Endothelial cell (in vitro differentiated cells): ENCODE measurements at regions not wholly inside any gene's neighbourhood (a gene's known extent, or its start where the extent isn't known, plus 50 kb on each side); places are given as distances from the start of the nearest gene placed in this dataset.

Experiments
- DNase-seq: peaks from one replicate; pipeline ENCODE4 v3.0.0; 2021; ENCODE audit warnings: low spot score
- H3K27ac Mint-ChIP-seq: one replicate; pipeline ENCODE4 v1.8.0; 2021; ENCODE audit warnings: mixed read lengths, inconsistent platforms; ENCODE audit not compliant: unreplicated experiment
- H3K27me3 Mint-ChIP-seq: one replicate; pipeline ENCODE4 v1.8.0; 2021; ENCODE audit warnings: mild to moderate bottlenecking, moderate library complexity, mixed read lengths, inconsistent platforms; ENCODE audit not compliant: unreplicated experiment
- H3K36me3 Mint-ChIP-seq: one replicate; pipeline ENCODE4 v1.8.0; 2021; ENCODE audit warnings: mild to moderate bottlenecking, low read depth, mixed read lengths, inconsistent platforms; ENCODE audit not compliant: unreplicated experiment
- H3K4me1 Mint-ChIP-seq: one replicate; pipeline ENCODE4 v1.8.0; 2021; ENCODE audit warnings: mild to moderate bottlenecking, mixed read lengths, inconsistent platforms; ENCODE audit not compliant: unreplicated experiment
- H3K4me3 Mint-ChIP-seq: one replicate; pipeline ENCODE4 v1.8.0; 2021; ENCODE audit warnings: mild to moderate bottlenecking, mixed read lengths, inconsistent platforms; ENCODE audit not compliant: unreplicated experiment
- H3K9me3 Mint-ChIP-seq: one replicate; pipeline ENCODE4 v1.8.0; 2021; ENCODE audit warnings: mixed read lengths, inconsistent platforms; ENCODE audit not compliant: unreplicated experiment
- CTCF ChIP-seq: fragments of 200-600 bp; sonication (generic); IDR thresholded peaks from one replicate; pipeline ENCODE4 v1.5.0; 2021; ENCODE audit warnings: antibody characterized with exemption; ENCODE audit not compliant: unreplicated experiment

GRCh38 chr9:93826209-93826608 is 128.9 kb downstream of the BARX1 start:
- Mint-ChIP-seq H3K27me3 (peaks cover 10% of the 10 kb centered on the region), H3K4me1 (peaks cover 2% of the 10 kb centered on the region), H3K4me3 (no peak overlapping the region), H3K9me3 (no peaks in the 10 kb centered on the region), H3K27ac (no peak overlapping the region), H3K36me3 (peaks cover 7% of the 10 kb centered on the region)
- peak; percentile 75 for TF ChIP-seq CTCF
- peak; percentile 42 for DNase-seq

GRCh38 chr9:93825348-93826115 is 129.6 kb downstream of the BARX1 start:
- H3K4me3 Mint-ChIP-seq = no peak overlapping the region
- no peaks in the 10 kb centered on the region for H3K9me3 Mint-ChIP-seq
- peaks cover 7% of the 10 kb centered on the region for H3K36me3 Mint-ChIP-seq
- H3K27me3 Mint-ChIP-seq = peaks cover 9% of the 10 kb centered on the region
- no peak for TF ChIP-seq CTCF
- DNase-seq = no peak
- no peak overlapping the region for H3K27ac Mint-ChIP-seq
- H3K4me1 Mint-ChIP-seq = peaks cover 2% of the 10 kb centered on the region

GRCh38 chr9:93824386-93825294 is 130.5 kb downstream of the BARX1 start:
- TF ChIP-seq CTCF = no peak
- no peak for DNase-seq
- peaks cover 7% of the 10 kb centered on the region for H3K36me3 Mint-ChIP-seq
- peaks cover 10% of the 10 kb centered on the region for H3K27me3 Mint-ChIP-seq
- peaks cover 2% of the 10 kb centered on the region for H3K4me1 Mint-ChIP-seq
- no peak overlapping the region for H3K4me3 Mint-ChIP-seq
- H3K9me3 Mint-ChIP-seq = no peaks in the 10 kb centered on the region
- H3K27ac Mint-ChIP-seq = no peak overlapping the region

GRCh38 chr9:93823245-93824072 is 131.7 kb downstream of the BARX1 start:
- no peak for TF ChIP-seq CTCF
- Mint-ChIP-seq H3K4me1 (peaks cover 2% of the 10 kb centered on the region), H3K9me3 (no peaks in the 10 kb centered on the region), H3K36me3 (peaks cover 4% of the 10 kb centered on the region), H3K27ac (no peak overlapping the region), H3K4me3 (no peak overlapping the region), H3K27me3 (peaks cover 10% of the 10 kb centered on the region)
- DNase-seq = no peak
